ENCODE measurements at regions not wholly inside any gene's neighbourhood (a gene's known extent, or its start where the extent isn't known, plus 50 kb on each side); places are given as distances from the start of the nearest gene placed in this dataset.

DNA sequence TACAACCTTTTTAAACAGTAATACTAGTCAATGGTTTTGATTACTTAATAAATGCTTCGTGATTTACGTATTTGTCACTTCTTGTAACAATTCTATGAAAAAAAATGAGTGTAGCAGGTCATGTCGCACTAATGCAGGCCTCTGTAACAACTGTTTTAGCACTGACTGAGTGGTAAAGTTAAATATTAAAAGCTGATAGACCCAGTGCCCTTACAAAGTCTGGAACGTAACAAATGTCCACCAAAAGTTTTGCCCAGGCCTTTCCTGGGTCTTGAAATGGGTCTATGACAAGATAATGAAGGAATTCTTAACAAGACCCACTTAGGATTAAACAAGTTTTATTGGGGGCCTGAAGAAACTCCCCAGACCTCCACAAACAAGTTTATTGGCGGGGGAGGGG lies 304.6 kb upstream of the DEPDC1 start:
- H3K9me2 ChIP-seq = no peaks in the 10 kb centered on the region
- H3K79me2 ChIP-seq (ENCODE audit: insufficient read depth) = no peaks in the 10 kb centered on the region
- H3K4me1 ChIP-seq (ENCODE audit: control insufficient read depth in 1 of 2, insufficient read depth in 2 of 2, low read depth in 1 of 2, low read length in 1 of 2) = no peaks in the 10 kb centered on the region; a peak in 1 of 4 replicates
- H3F3A ChIP-seq (replicated peaks; ENCODE audit: insufficient read depth) = no peaks in the 10 kb centered on the region
- H3K27ac ChIP-seq (ENCODE audit: low read depth in 2 of 2, low read length in 1 of 2) = no peak overlapping the region
- DNase-seq = no peak
- no peaks in the 10 kb centered on the region for H3K9me3 ChIP-seq
- WGBS (ENCODE audit: low lambda C conversion rate) = 30% methylated on average over 5 of the region's 5 CpGs
- H3K9ac ChIP-seq = no peak overlapping the region
- H2AFZ ChIP-seq (ENCODE audit: low read depth) = no peak overlapping the region
- H3K27me3 ChIP-seq (ENCODE audit: insufficient read depth) = no peaks in the 10 kb centered on the region
- ChIA-PET CTCF (no interaction called here), POLR2A (no interaction called here)
- no peaks in the 10 kb centered on the region for H3K36me3 ChIP-seq (replicated peaks in 1 of 2; ENCODE audit: control insufficient read depth in 1 of 2, insufficient read depth in 2 of 2, low read length in 1 of 2)
- no peak for TF ChIP-seq IRF3 (IDR thresholded peaks at IDR 0.05; ENCODE audit: low read depth, low read length)
- TF ChIP-seq RAD21 (IDR thresholded peaks at IDR 0.05; ENCODE audit: low read length) = no peak
- no peak for TF ChIP-seq ZBTB33 (IDR thresholded peaks at IDR 0.05; ENCODE audit: borderline replicate concordance, low read depth)
- no peak for TF ChIP-seq NFIC (IDR thresholded peaks at IDR 0.05; ENCODE audit: borderline replicate concordance)
- no peak overlapping the region for H3K4me2 ChIP-seq
- H4K20me1 ChIP-seq (ENCODE audit: insufficient read depth) = no peaks in the 10 kb centered on the region
- no peak overlapping the region for H3K4me3 ChIP-seq (ENCODE audit: low read depth in 2 of 2, low read length in 1 of 2)

GRCh38 chr1:68805097-68805641 lies 308.3 kb upstream of the DEPDC1 start:
- DNase-seq = no peak
- Histone ChIP-seq H3K4me2 (no peak overlapping the region), H3K9me2 (no peaks in the 10 kb centered on the region), H3K9me3 (no peaks in the 10 kb centered on the region), H3K36me3 (replicated peaks in 1 of 2; ENCODE audit: control insufficient read depth in 1 of 2, insufficient read depth in 2 of 2, low read length in 1 of 2) (no peaks in the 10 kb centered on the region), H3K4me1 (ENCODE audit: control insufficient read depth in 1 of 2, insufficient read depth in 2 of 2, low read depth in 1 of 2, low read length in 1 of 2) (peaks cover 0 to 5% of the 10 kb centered on the region in 2 experiments; a peak in 2 of 4 replicates), H3F3A (replicated peaks; ENCODE audit: insufficient read depth) (no peaks in the 10 kb centered on the region), H3K27me3 (ENCODE audit: insufficient read depth) (no peaks in the 10 kb centered on the region), H3K79me2 (ENCODE audit: insufficient read depth) (no peaks in the 10 kb centered on the region), H4K20me1 (ENCODE audit: insufficient read depth) (no peaks in the 10 kb centered on the region), H3K4me3 (ENCODE audit: low read depth in 2 of 2, low read length in 1 of 2) (no peak overlapping the region), H3K27ac (ENCODE audit: low read depth in 2 of 2, low read length in 1 of 2) (no peak overlapping the region), H2AFZ (ENCODE audit: low read depth) (no peak overlapping the region), H3K9ac (no peak overlapping the region)
- no peak for TF ChIP-seq MXI1 (IDR thresholded peaks at IDR 0.05; ENCODE audit: low read depth, low read length)
- TF ChIP-seq MAX (IDR thresholded peaks at IDR 0.05; ENCODE audit: low read depth) = no peak
- TF ChIP-seq TEAD4 (IDR thresholded peaks at IDR 0.05; ENCODE audit: borderline replicate concordance, insufficient read depth) = no peak
- TF ChIP-seq ZBTB33 (IDR thresholded peaks at IDR 0.05; ENCODE audit: borderline replicate concordance, low read depth) = no peak
- no peak for TF ChIP-seq RAD21 (IDR thresholded peaks at IDR 0.05; ENCODE audit: low read length)
- no peak for TF ChIP-seq IRF3 (IDR thresholded peaks at IDR 0.05; ENCODE audit: low read depth, low read length)
- TF ChIP-seq EZH2phosphoT487 (IDR thresholded peaks at IDR 0.05; ENCODE audit: borderline replicate concordance, low read depth) = no peak
- no peak for TF ChIP-seq SMC3 (IDR thresholded peaks at IDR 0.05; ENCODE audit: low read depth, low read length)
- no peak for TF ChIP-seq CHD2 (IDR thresholded peaks at IDR 0.05; ENCODE audit: low read length, partially characterized antibody)
- no peak for TF ChIP-seq FOXJ3 (CRISPR knock-in tag; IDR thresholded peaks at IDR 0.05)
- no peak for TF ChIP-seq TCF12 (IDR thresholded peaks at IDR 0.05)
- no peak for TF ChIP-seq CTCF (IDR thresholded peaks at IDR 0.05)
- no peak for TF ChIP-seq ELF1 (IDR thresholded peaks at IDR 0.05)
- TF ChIP-seq FOSL2 (IDR thresholded peaks at IDR 0.05; ENCODE audit: borderline replicate concordance, low read depth) = no peak
- TF ChIP-seq POLR2AphosphoS5 (IDR thresholded peaks at IDR 0.05; ENCODE audit: low read depth, low read length) = no peak
- TF ChIP-seq JUND (IDR thresholded peaks at IDR 0.05) = no peak
- ChIA-PET POLR2A (no interaction called here), CTCF (interaction anchor here (1.2 kb wide), 1 partner anchor 23 kb away, joined by 5 read pairs; no protein-coding TSS in a partner anchor)
- WGBS (ENCODE audit: low lambda C conversion rate) = 31% methylated on average over 2 of the region's 2 CpGs

Data from SK-N-SH (cell line).